GM12865 (cell line): ENCODE measurements at regions not wholly inside any gene's neighbourhood (a gene's known extent, or its start where the extent isn't known, plus 50 kb on each side); places are given as distances from the start of the nearest gene placed in this dataset.

ENCODE experiments used
- DNase-seq: peaks from one replicate; pipeline ENCODE4 v3.0.0; 2010; ENCODE audit warnings: low read depth
- H3K4me3 ChIP-seq: 2 replicates; pipeline ENCODE4 v1.5.1; 2011; ENCODE audit warnings: mild to moderate bottlenecking, low read depth, low read length, control low read depth
- CTCF ChIP-seq: IDR thresholded peaks from 2 replicates; pipeline ENCODE4 v1.5.1; 2011; ENCODE audit warnings: low read length, control low read depth, low read depth, inconsistent platforms; ENCODE audit not compliant: insufficient read depth; ENCODE audit errors: missing control alignments

- no peak for TF ChIP-seq CTCF
- no peak for DNase-seq
- H3K4me3 ChIP-seq = no peak overlapping the region
Observed at GRCh38 chr18:77970814-77971213, 721.2 kb downstream of the GALR1 start.

GRCh38 chr18:77973745-77974144, 724.1 kb downstream of the GALR1 start:
- H3K4me3 ChIP-seq = no peak overlapping the region
- no peak for TF ChIP-seq CTCF
- no peak for DNase-seq

DNA sequence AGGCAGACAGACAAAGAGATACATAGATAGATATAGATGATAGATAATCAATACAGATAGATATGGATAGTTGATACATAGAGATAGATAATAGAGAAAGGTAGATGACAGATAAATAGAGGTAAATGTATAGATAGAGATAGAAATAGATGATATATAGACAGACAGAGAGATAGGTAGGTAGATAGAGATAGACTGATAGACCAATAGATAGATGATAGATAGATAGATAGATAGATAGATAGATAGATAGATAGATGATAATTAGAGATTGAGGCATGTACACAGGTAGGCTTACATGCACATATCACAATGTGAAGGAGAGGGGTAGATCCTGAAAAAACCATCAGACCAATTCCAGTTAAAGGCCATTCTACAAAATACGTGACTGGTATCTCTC, 724.7 kb downstream of the GALR1 start:
- no peak overlapping the region for H3K4me3 ChIP-seq
- TF ChIP-seq CTCF = no peak
- no peak for DNase-seq

- no peak overlapping the region for H3K4me3 ChIP-seq
- DNase-seq = no peak
- no peak for TF ChIP-seq CTCF
Observed at GRCh38 chr18:77977331-77977730, 727.7 kb downstream of the GALR1 start.

- no peak for DNase-seq
- no peak for TF ChIP-seq CTCF
- no peak overlapping the region for H3K4me3 ChIP-seq
Observed at GRCh38 chr18:77980275-77980674, 730.6 kb downstream of the GALR1 start.

DNA sequence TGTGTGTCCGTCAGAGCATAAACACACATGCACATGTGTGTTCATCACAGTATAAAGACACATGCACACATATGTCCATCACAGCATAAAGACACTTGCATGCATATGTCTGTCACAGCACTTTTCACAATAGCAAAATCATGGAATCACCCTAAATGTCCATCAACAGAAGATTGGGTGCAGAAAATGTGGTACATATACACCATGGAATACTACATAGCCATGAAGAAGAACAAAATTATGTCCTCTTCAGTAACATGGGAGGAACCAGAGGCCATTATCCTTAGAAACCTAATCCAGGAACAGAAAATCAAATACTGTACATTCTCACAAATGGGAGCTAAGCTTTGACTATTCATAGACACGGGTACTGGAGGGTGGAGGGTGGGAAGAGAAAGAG, 732.2 kb downstream of the GALR1 start:
- TF ChIP-seq CTCF = no peak
- no peak for DNase-seq
- H3K4me3 ChIP-seq = no peak overlapping the region

GRCh38 chr18:77983270-77983669, 733.6 kb downstream of the GALR1 start:
- H3K4me3 ChIP-seq = no peak overlapping the region
- DNase-seq = no peak
- no peak for TF ChIP-seq CTCF
